DOHH2 (cell line): ENCODE measurements at regions not wholly inside any gene's neighbourhood (a gene's known extent, or its start where the extent isn't known, plus 50 kb on each side); places are given as distances from the start of the nearest gene placed in this dataset.

Experiments
- EZH2phosphoT487 ChIP-seq: fragments of 200-600 bp; sonication (generic); IDR thresholded peaks from 2 replicates; pipeline ENCODE4 v1.6.1; 2017; ENCODE audit warnings: borderline replicate concordance, mild to moderate bottlenecking, antibody characterized with exemption, low read length, moderate library complexity, mixed read lengths
- TF ChIP-seq, protein P1 (sequence below): fragments of 200-600 bp; sonication (generic); IDR thresholded peaks from one replicate; pipeline ENCODE4 v1.5.1; 2014; ENCODE audit warnings: antibody characterized with exemption, mild to moderate bottlenecking, low read depth, low read length; ENCODE audit not compliant: poor library complexity, severe bottlenecking

- TF ChIP-seq, protein P1, sequence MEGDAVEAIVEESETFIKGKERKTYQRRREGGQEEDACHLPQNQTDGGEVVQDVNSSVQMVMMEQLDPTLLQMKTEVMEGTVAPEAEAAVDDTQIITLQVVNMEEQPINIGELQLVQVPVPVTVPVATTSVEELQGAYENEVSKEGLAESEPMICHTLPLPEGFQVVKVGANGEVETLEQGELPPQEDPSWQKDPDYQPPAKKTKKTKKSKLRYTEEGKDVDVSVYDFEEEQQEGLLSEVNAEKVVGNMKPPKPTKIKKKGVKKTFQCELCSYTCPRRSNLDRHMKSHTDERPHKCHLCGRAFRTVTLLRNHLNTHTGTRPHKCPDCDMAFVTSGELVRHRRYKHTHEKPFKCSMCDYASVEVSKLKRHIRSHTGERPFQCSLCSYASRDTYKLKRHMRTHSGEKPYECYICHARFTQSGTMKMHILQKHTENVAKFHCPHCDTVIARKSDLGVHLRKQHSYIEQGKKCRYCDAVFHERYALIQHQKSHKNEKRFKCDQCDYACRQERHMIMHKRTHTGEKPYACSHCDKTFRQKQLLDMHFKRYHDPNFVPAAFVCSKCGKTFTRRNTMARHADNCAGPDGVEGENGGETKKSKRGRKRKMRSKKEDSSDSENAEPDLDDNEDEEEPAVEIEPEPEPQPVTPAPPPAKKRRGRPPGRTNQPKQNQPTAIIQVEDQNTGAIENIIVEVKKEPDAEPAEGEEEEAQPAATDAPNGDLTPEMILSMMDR, result no peak
- no peak for TF ChIP-seq EZH2phosphoT487
Observed at GRCh38 chr5:40284863-40285262, 394.9 kb upstream of the PTGER4 start.
